ENCODE measurements at regions not wholly inside any gene's neighbourhood (a gene's known extent, or its start where the extent isn't known, plus 50 kb on each side); places are given as distances from the start of the nearest gene placed in this dataset.

DNA sequence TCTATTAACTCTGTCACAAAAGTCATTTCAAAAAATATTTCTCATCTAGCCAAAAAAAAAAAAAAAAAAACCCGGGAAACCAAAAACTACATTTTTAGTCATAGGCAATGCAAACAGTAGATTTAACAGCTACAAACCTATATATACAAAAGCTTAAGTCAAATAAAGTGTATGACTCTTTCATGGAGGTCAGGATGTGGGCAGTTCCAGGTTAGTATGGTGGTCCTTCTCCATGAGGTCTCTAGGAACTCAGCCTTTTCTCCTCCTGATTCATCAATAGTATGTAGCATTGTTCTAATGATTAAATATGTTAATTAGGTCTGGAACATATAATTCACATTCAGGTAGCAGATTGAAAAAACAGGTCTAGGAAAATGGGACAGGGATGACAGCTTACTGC lies 586.5 kb downstream of the SLC16A7 start:
- TF ChIP-seq, protein P1, sequence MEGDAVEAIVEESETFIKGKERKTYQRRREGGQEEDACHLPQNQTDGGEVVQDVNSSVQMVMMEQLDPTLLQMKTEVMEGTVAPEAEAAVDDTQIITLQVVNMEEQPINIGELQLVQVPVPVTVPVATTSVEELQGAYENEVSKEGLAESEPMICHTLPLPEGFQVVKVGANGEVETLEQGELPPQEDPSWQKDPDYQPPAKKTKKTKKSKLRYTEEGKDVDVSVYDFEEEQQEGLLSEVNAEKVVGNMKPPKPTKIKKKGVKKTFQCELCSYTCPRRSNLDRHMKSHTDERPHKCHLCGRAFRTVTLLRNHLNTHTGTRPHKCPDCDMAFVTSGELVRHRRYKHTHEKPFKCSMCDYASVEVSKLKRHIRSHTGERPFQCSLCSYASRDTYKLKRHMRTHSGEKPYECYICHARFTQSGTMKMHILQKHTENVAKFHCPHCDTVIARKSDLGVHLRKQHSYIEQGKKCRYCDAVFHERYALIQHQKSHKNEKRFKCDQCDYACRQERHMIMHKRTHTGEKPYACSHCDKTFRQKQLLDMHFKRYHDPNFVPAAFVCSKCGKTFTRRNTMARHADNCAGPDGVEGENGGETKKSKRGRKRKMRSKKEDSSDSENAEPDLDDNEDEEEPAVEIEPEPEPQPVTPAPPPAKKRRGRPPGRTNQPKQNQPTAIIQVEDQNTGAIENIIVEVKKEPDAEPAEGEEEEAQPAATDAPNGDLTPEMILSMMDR (IDR thresholded peaks at IDR 0.05; ENCODE audit: low read depth, low read length, missing control alignments) = no peak
- no peak for DNase-seq (ENCODE audit: low read depth)
- H3K4me3 ChIP-seq (ENCODE audit: low read depth, low read length) = no peak overlapping the region

DNA sequence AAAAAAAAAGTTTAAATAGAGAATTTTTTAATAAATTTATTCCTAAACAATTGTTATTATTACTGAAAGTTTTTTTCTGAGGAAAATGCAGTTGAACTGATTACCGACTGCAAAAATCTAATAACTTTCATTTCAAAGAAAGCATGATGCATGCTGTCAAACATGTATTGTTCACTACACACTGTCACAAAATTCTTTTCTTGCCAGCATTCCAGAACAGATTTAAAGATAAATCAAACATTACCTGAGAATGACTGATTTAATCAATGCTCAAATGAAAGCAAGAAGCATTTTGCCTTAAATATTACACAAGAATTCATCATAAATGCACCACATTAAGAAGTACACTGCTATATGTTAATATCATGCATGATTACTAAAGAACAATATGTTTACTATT lies 588.3 kb downstream of the SLC16A7 start:
- H3K4me3 ChIP-seq (ENCODE audit: low read depth, low read length) = no peak overlapping the region
- TF ChIP-seq, protein P1 (IDR thresholded peaks at IDR 0.05; ENCODE audit: low read depth, low read length, missing control alignments) = no peak
- no peak for DNase-seq (ENCODE audit: low read depth)

DNA sequence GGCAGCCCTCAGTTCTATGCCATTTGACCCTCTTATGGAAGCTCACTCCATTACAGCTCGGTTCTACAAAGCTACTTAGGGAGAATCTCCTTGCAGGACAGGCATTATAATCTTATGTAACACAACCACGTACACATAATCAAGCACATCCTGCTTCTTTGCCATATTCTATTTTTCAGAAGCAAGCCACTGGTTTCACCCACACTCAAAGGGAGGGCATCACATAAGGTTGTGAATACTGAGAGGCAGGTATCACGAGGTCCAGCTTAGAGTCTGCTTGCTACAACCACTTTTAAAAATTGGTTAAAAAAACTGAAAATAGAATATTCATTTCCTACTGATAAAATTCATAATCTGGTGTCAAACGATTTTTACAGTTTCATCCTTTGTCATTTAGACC lies 589.2 kb downstream of the SLC16A7 start:
- no peak overlapping the region for H3K4me3 ChIP-seq (ENCODE audit: low read depth, low read length)
- TF ChIP-seq, protein P1 (IDR thresholded peaks at IDR 0.05; ENCODE audit: low read depth, low read length, missing control alignments) = no peak
- DNase-seq (ENCODE audit: low read depth) = no peak

DNA sequence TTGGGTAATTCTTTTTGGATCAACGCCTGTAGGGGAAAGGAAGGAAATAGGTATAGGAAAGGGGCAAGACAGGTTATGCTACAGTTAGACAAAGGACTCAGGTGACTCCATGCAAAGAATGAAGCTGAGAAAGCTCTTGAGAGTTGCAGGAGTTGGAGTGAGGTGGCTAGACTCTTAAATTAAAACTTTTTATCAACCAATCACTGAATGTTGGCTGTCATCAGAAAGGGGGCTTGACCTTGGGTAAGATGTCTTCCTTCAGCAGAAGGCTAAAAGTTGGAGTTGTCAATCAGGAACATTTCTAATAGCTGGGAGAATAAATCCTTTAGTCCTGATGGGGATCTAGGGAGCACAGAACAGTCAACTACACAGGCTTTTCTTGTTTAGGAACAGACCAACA lies 595.4 kb downstream of the SLC16A7 start:
- TF ChIP-seq, protein P1 (IDR thresholded peaks at IDR 0.05; ENCODE audit: low read depth, low read length, missing control alignments) = no peak
- H3K4me3 ChIP-seq (ENCODE audit: low read depth, low read length) = no peak overlapping the region
- DNase-seq (ENCODE audit: low read depth) = no peak

DNA sequence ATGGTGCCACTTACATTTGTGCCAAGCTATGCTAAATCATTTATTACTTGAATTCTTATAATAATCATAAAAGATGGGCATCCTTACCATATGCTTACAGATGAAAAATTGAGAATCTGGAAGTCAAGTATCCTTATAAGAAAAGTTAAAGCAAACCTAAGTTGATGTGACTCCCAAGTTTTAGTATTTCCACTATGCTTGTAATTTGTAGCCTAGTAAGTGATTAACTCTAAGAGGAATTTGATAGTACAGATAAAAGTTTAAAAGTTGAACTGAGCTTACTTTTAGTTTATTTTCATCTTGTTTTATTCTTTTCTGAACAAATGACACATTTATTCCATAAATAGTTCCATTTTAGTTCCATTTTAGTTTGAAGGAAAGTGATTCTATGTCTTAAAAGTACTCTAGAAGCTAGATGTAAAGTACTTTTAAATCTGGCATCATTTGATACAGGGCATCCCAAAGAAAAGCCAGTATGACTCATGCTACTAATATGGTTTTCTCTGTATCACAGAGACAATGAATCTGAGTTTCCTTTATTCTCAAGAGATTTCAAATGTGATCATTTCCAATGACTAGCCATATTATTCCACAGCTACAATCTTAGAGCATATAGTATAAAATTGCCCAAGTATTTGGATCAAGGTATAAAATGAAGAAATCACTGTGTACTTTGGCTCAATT lies 596.0 kb downstream of the SLC16A7 start:
- no peak overlapping the region for H3K4me3 ChIP-seq (ENCODE audit: low read depth, low read length)
- DNase-seq (ENCODE audit: low read depth) = no peak
- TF ChIP-seq, protein P1 (IDR thresholded peaks at IDR 0.05; ENCODE audit: low read depth, low read length, missing control alignments) = no peak

DNA sequence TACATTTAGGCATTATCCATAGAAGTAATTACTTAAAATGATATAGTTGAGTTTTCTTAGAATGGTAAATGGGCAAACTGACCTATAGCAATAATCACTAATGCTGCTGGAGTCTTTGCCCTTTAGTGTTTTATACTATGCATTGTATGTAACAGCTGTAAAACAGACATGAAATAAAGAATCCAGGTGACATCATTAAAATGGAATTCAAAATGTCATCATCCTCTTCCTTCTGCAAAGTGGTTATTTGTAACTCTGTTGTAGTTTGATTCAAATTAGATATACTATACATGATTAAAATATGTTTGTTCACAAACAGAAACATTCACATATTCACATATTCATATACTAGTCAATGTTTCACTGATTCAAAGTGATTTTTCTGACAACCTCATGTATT lies 598.8 kb downstream of the SLC16A7 start:
- TF ChIP-seq, protein P1 (IDR thresholded peaks at IDR 0.05; ENCODE audit: low read depth, low read length, missing control alignments) = no peak
- no peak for DNase-seq (ENCODE audit: low read depth)
- no peak overlapping the region for H3K4me3 ChIP-seq (ENCODE audit: low read depth, low read length)

DNA sequence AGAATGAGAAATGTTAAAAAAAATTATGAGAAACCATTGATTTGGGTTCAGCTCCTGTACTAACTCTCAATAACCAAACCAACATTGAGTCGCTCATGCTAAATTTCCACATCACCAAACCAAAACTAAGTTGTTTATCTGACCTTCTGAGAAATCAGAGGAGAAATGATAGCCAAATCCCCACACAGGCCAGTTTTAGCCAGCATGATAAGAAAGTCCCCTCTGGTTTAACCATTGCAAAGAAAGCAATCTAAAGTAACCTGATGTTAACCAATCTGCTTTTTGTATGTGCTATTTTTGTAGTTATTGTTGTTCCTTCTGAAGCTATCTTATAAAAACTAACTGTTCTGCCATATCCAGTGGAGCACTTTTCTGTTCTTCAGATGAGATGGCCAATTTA lies 599.7 kb downstream of the SLC16A7 start:
- H3K4me3 ChIP-seq (ENCODE audit: low read depth, low read length) = no peak overlapping the region
- no peak for DNase-seq (ENCODE audit: low read depth)
- TF ChIP-seq, protein P1 (IDR thresholded peaks at IDR 0.05; ENCODE audit: low read depth, low read length, missing control alignments) = no peak
